ENCODE measurements at regions not wholly inside any gene's neighbourhood (a gene's known extent, or its start where the extent isn't known, plus 50 kb on each side); places are given as distances from the start of the nearest gene placed in this dataset.
"Not testable (repeated sequence)": the region's sequence is repeated elsewhere in the genome, so short reads cannot be mapped to it uniquely, and the experiment has no call there.

DNA sequence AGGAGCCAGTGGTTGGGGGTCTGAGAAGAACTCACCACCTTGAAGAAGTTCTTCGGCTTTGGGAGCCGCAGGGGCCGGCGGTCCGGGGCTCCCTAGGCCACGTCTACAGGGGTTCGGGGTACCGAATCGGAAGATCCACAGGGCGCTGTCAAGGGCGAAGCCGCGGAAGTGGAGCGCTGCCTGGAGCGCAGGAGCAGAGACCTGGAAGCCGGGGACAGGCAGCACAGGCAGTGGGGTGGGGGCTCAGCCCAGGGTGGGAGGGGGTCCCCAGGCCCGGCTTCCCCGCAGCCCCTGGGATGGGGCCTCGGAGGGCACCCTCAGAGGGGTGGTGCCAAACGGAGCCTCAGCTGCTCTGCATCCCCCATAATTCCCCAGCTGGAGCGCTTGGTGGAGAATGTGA is 93.5 kb upstream of the THOC3 start:
- TF ChIP-seq, protein P1, sequence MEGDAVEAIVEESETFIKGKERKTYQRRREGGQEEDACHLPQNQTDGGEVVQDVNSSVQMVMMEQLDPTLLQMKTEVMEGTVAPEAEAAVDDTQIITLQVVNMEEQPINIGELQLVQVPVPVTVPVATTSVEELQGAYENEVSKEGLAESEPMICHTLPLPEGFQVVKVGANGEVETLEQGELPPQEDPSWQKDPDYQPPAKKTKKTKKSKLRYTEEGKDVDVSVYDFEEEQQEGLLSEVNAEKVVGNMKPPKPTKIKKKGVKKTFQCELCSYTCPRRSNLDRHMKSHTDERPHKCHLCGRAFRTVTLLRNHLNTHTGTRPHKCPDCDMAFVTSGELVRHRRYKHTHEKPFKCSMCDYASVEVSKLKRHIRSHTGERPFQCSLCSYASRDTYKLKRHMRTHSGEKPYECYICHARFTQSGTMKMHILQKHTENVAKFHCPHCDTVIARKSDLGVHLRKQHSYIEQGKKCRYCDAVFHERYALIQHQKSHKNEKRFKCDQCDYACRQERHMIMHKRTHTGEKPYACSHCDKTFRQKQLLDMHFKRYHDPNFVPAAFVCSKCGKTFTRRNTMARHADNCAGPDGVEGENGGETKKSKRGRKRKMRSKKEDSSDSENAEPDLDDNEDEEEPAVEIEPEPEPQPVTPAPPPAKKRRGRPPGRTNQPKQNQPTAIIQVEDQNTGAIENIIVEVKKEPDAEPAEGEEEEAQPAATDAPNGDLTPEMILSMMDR (IDR thresholded peaks at IDR 0.05; ENCODE audit: insufficient read depth, low read depth, low read length): not testable (repeated sequence)
- TF ChIP-seq EZH2 (IDR thresholded peaks at IDR 0.05; ENCODE audit: insufficient read depth, low read length): not testable (repeated sequence)
